Fibroblast of lung (primary cell): ENCODE measurements at regions not wholly inside any gene's neighbourhood (a gene's known extent, or its start where the extent isn't known, plus 50 kb on each side); places are given as distances from the start of the nearest gene placed in this dataset.

ENCODE experiments used
- DNase-seq, 2 donors: peaks; one replicate each; pipeline versions ENCODE4 v3.0.0 to v3.0.0-alpha.2; 2010; ENCODE audit warnings: low read depth in 2 of 2
- H2AFZ ChIP-seq: 2 replicates; pipeline ENCODE4 v1.5.1; 2012; ENCODE audit warnings: low read length, control low read depth, inconsistent platforms
- H3K27ac ChIP-seq: 2 replicates; pipeline ENCODE4 v1.5.1; 2011; ENCODE audit warnings: low read length, control low read depth; ENCODE audit not compliant: insufficient read depth
- H3K27me3 ChIP-seq: 2 replicates; pipeline ENCODE4 v1.5.1; 2011; ENCODE audit warnings: mild to moderate bottlenecking, low read length; ENCODE audit not compliant: control insufficient read depth, insufficient read depth
- H3K36me3 ChIP-seq: 2 replicates; pipeline ENCODE4 v1.5.1; 2011; ENCODE audit warnings: low read length; ENCODE audit not compliant: control insufficient read depth, insufficient read depth
- H3K4me1 ChIP-seq: 2 replicates; pipeline ENCODE4 v1.5.1; 2011; ENCODE audit warnings: low read length; ENCODE audit not compliant: control insufficient read depth, insufficient read depth; ENCODE audit errors: extremely low read depth
- H3K4me2 ChIP-seq: 2 replicates; pipeline ENCODE4 v1.5.1; 2011; ENCODE audit warnings: low read length, control low read depth; ENCODE audit not compliant: insufficient read depth; ENCODE audit errors: extremely low read depth
- H3K4me3 ChIP-seq, 4 experiments: fragments of 200-600 bp in 1 of 4; sonication (generic) in 1 of 4; replicated peaks in 1 of 4; 2 replicates each; pipeline ENCODE4 v1.5.1; 2011 to 2016; ENCODE audit warnings: low read length in 4 of 4, low read depth in 3 of 4, mild to moderate bottlenecking in 3 of 4, control low read depth in 2 of 4, inconsistent platforms in 1 of 4, mixed read lengths in 1 of 4; ENCODE audit not compliant: insufficient read depth in 1 of 4; ENCODE audit errors: control extremely low read depth in 1 of 4
- H3K79me2 ChIP-seq: 2 replicates; pipeline ENCODE4 v1.5.1; 2012; ENCODE audit warnings: mild to moderate bottlenecking, low read length, inconsistent platforms; ENCODE audit not compliant: control insufficient read depth, insufficient read depth
- H3K9ac ChIP-seq: 2 replicates; pipeline ENCODE4 v1.5.1; 2011; ENCODE audit warnings: mild to moderate bottlenecking, low read length, control low read depth; ENCODE audit not compliant: insufficient read depth
- H3K9me3 ChIP-seq: 2 replicates; pipeline ENCODE4 v1.5.1; 2012; ENCODE audit warnings: low read depth, low read length; ENCODE audit not compliant: control insufficient read depth, insufficient read depth
- H4K20me1 ChIP-seq: 2 replicates; pipeline ENCODE4 v1.5.1; 2011; ENCODE audit warnings: low read length; ENCODE audit not compliant: control insufficient read depth, insufficient read depth; ENCODE audit errors: extremely low read depth
- CTCF ChIP-seq, 2 donors: IDR thresholded peaks in 1 of 2; conservative IDR thresholded peaks in 1 of 2; 1 replicate in 1 of 2; 2 replicates in 1 of 2; pipeline ENCODE4 v1.5.1; 2011 to 2012; ENCODE audit warnings: low read length in 2 of 2, control low read depth in 1 of 2, inconsistent platforms in 1 of 2, low read depth in 1 of 2, mild to moderate bottlenecking in 1 of 2
- EZH2 ChIP-seq: IDR thresholded peaks from 2 replicates; pipeline ENCODE4 v1.5.1; 2012; ENCODE audit warnings: low read length, control low read depth, mild to moderate bottlenecking; ENCODE audit errors: missing control alignments

- no peak overlapping the region for H3K27ac ChIP-seq
- no peaks in the 10 kb centered on the region for H3K27me3 ChIP-seq
- no peaks in the 10 kb centered on the region for H3K9me3 ChIP-seq
- H3K9ac ChIP-seq: no peak overlapping the region
- H3K4me3 ChIP-seq: no peak overlapping the region
- no peaks in the 10 kb centered on the region for H4K20me1 ChIP-seq
- TF ChIP-seq EZH2: no peak
- TF ChIP-seq CTCF (conservative IDR thresholded peaks at IDR 0.05 in 1 of 2, IDR thresholded peaks at IDR 0.05 in 1 of 2; ENCODE audit: low read depth in 1 of 2, low read length in 2 of 2): no peak
- H3K4me2 ChIP-seq: no peak overlapping the region
- peak in 1 of 2 donors; percentile 78 for DNase-seq
- H3K4me1 ChIP-seq: no peaks in the 10 kb centered on the region
- H3K36me3 ChIP-seq: no peaks in the 10 kb centered on the region
- H2AFZ ChIP-seq: no peak overlapping the region
- H3K79me2 ChIP-seq: no peaks in the 10 kb centered on the region
Observed at GRCh38 chr11:91156041-91156440, 933.2 kb upstream of the CHORDC1 start.

- H3K36me3 ChIP-seq: no peaks in the 10 kb centered on the region
- no peak overlapping the region for H2AFZ ChIP-seq
- no peak overlapping the region for H3K27ac ChIP-seq
- no peak for DNase-seq
- H3K9ac ChIP-seq: no peak overlapping the region
- H3K4me1 ChIP-seq: no peaks in the 10 kb centered on the region
- no peaks in the 10 kb centered on the region for H4K20me1 ChIP-seq
- no peaks in the 10 kb centered on the region for H3K9me3 ChIP-seq
- H3K4me2 ChIP-seq: no peak overlapping the region
- H3K4me3 ChIP-seq: no peak overlapping the region
- TF ChIP-seq EZH2 (no peak), CTCF (conservative IDR thresholded peaks at IDR 0.05 in 1 of 2, IDR thresholded peaks at IDR 0.05 in 1 of 2; ENCODE audit: low read depth in 1 of 2, low read length in 2 of 2) (no peak)
- no peaks in the 10 kb centered on the region for H3K27me3 ChIP-seq
- H3K79me2 ChIP-seq: no peaks in the 10 kb centered on the region
Observed at GRCh38 chr11:91147885-91148284, 925.0 kb upstream of the CHORDC1 start.

GRCh38 chr11:91141655-91142054, 918.8 kb upstream of the CHORDC1 start:
- H3K4me3 ChIP-seq: no peak overlapping the region
- DNase-seq: no peak
- H3K79me2 ChIP-seq: no peaks in the 10 kb centered on the region
- no peaks in the 10 kb centered on the region for H3K27me3 ChIP-seq
- H3K4me1 ChIP-seq: no peaks in the 10 kb centered on the region
- H4K20me1 ChIP-seq: no peaks in the 10 kb centered on the region
- no peaks in the 10 kb centered on the region for H3K36me3 ChIP-seq
- no peak overlapping the region for H3K27ac ChIP-seq
- H3K9ac ChIP-seq: no peak overlapping the region
- H2AFZ ChIP-seq: no peak overlapping the region
- no peak for TF ChIP-seq CTCF (conservative IDR thresholded peaks at IDR 0.05 in 1 of 2, IDR thresholded peaks at IDR 0.05 in 1 of 2; ENCODE audit: low read depth in 1 of 2, low read length in 2 of 2)
- TF ChIP-seq EZH2: no peak
- no peaks in the 10 kb centered on the region for H3K9me3 ChIP-seq
- no peak overlapping the region for H3K4me2 ChIP-seq
